ENCODE measurements at regions not wholly inside any gene's neighbourhood (a gene's known extent, or its start where the extent isn't known, plus 50 kb on each side); places are given as distances from the start of the nearest gene placed in this dataset.

DNA sequence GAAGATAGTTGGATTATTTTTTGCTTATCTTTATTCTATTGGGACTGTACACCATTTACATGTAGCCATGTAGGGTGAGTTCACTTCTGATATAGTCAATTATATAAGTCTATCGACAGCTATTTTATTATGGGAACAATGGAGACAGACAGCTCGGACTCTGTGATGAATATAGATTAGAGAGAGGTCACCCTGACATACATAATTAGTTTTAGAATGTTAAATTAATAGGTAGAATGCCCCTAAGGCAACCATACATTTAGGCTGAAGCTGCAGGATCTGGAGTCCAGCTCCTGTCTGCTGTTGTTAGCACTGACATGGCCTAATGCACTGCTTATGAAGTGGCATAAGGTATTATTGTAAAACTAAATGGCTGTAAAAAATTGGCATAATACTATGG lies 700.8 kb downstream of the MAT2B start:
- no peak for DNase-seq
- Histone ChIP-seq H3K27ac (no peak overlapping the region), H3K4me3 (no peak overlapping the region), H3K27me3 (no peaks in the 10 kb centered on the region), H3K9me3 (no peaks in the 10 kb centered on the region), H3K36me3 (no peaks in the 10 kb centered on the region), H3K4me1 (no peaks in the 10 kb centered on the region)
- intact Hi-C loops (cut with DNase I; ENCODE audit: low total_unique reads) (no loop called here), in situ Hi-C loops (cut with MboI; ENCODE audit: low pct_ligation_motif_present in 1 of 4, low pct_unique_long_range_greater_than_20kb in 1 of 4, low sequenced_read_pairs in 3 of 4) (no loop called here)
- 83% methylated on average over 1 to 2 of the region's 2 CpGs for WGBS, 2 donors (ENCODE audit: low coverage in 1 of 2)
- no peak for TF ChIP-seq EP300 (IDR thresholded peaks at IDR 0.05; ENCODE audit: low read depth)
- TF ChIP-seq POLR2A (IDR thresholded peaks at IDR 0.05): no peak
- TF ChIP-seq CTCF (IDR thresholded peaks at IDR 0.05): no peak
- no peak for TF ChIP-seq POLR2AphosphoS5 (IDR thresholded peaks at IDR 0.05)

- in situ Hi-C loops (cut with MboI; ENCODE audit: low pct_ligation_motif_present in 1 of 4, low pct_unique_long_range_greater_than_20kb in 1 of 4, low sequenced_read_pairs in 3 of 4): no loop called here
- Histone ChIP-seq H3K4me3 (no peak overlapping the region), H3K27ac (no peak overlapping the region), H3K36me3 (no peaks in the 10 kb centered on the region), H3K9me3 (no peaks in the 10 kb centered on the region), H3K4me1 (no peaks in the 10 kb centered on the region), H3K27me3 (no peaks in the 10 kb centered on the region)
- intact Hi-C loops (cut with DNase I; ENCODE audit: low total_unique reads): no loop called here
- WGBS, 2 donors (ENCODE audit: low coverage in 1 of 2): 78 to 82% methylated on average over 3 of the region's 3 CpGs
- no peak for DNase-seq
- TF ChIP-seq EP300 (IDR thresholded peaks at IDR 0.05; ENCODE audit: low read depth) (no peak), POLR2AphosphoS5 (IDR thresholded peaks at IDR 0.05) (no peak), CTCF (IDR thresholded peaks at IDR 0.05) (no peak), POLR2A (IDR thresholded peaks at IDR 0.05) (no peak)
These were observed 702.2 kb downstream of the MAT2B start for GRCh38 chr5:164207646-164208045.

GRCh38 chr5:164210491-164210890 lies 705.1 kb downstream of the MAT2B start:
- intact Hi-C loops (cut with DNase I; ENCODE audit: low total_unique reads) (no loop called here), in situ Hi-C loops (cut with MboI; ENCODE audit: low pct_ligation_motif_present in 1 of 4, low pct_unique_long_range_greater_than_20kb in 1 of 4, low sequenced_read_pairs in 3 of 4) (no loop called here)
- no peaks in the 10 kb centered on the region for H3K27me3 ChIP-seq
- no peak overlapping the region for H3K4me3 ChIP-seq
- 46 to 58% methylated on average over 3 of the region's 3 CpGs for WGBS, 2 donors (ENCODE audit: low coverage in 1 of 2)
- no peaks in the 10 kb centered on the region for H3K36me3 ChIP-seq
- H3K9me3 ChIP-seq: no peaks in the 10 kb centered on the region
- DNase-seq: no peak
- H3K27ac ChIP-seq: no peak overlapping the region
- no peaks in the 10 kb centered on the region for H3K4me1 ChIP-seq
- TF ChIP-seq POLR2AphosphoS5 (IDR thresholded peaks at IDR 0.05) (no peak), POLR2A (IDR thresholded peaks at IDR 0.05) (no peak), EP300 (IDR thresholded peaks at IDR 0.05; ENCODE audit: low read depth) (no peak), CTCF (IDR thresholded peaks at IDR 0.05) (no peak)

DNA sequence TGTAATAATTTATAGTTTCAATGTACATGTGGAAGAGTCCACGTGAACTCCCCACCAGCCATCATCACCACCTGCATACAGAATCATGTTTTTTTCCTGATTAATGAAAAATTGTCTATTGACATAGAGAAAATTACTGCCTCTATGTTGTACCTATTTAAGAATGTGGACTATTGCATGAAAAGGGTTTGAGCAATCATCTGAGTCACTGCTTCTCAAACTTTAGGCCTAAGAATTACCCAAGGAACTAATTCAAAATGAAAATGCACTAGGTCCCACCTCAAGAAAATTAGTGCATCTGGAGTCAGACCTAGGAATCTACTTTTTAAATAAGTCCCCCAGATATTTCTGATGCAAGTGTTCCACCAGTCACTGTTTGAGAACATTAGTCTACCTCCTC lies 709.3 kb downstream of the MAT2B start:
- no peaks in the 10 kb centered on the region for H3K27me3 ChIP-seq
- no peak overlapping the region for H3K27ac ChIP-seq
- 78 to 100% methylated on average over 1 of the region's 1 CpG for WGBS, 2 donors (ENCODE audit: low coverage in 1 of 2)
- in situ Hi-C loops (cut with MboI; ENCODE audit: low pct_ligation_motif_present in 1 of 4, low pct_unique_long_range_greater_than_20kb in 1 of 4, low sequenced_read_pairs in 3 of 4) (no loop called here), intact Hi-C loops (cut with DNase I; ENCODE audit: low total_unique reads) (no loop called here)
- no peaks in the 10 kb centered on the region for H3K4me1 ChIP-seq
- H3K4me3 ChIP-seq: no peak overlapping the region
- no peaks in the 10 kb centered on the region for H3K9me3 ChIP-seq
- no peaks in the 10 kb centered on the region for H3K36me3 ChIP-seq
- DNase-seq: no peak
- TF ChIP-seq POLR2A (IDR thresholded peaks at IDR 0.05) (no peak), POLR2AphosphoS5 (IDR thresholded peaks at IDR 0.05) (no peak), EP300 (IDR thresholded peaks at IDR 0.05; ENCODE audit: low read depth) (no peak), CTCF (IDR thresholded peaks at IDR 0.05) (no peak)

Measured in transverse colon (tissue), 4 donors.